Smooth muscle cell of the brain vasculature (primary cell): ENCODE measurements at regions not wholly inside any gene's neighbourhood (a gene's known extent, or its start where the extent isn't known, plus 50 kb on each side); places are given as distances from the start of the nearest gene placed in this dataset.

Experiments
- DNase-seq: peaks from one replicate; pipeline ENCODE4 v3.0.0-alpha.2; 2012; ENCODE audit warnings: low read depth, low spot score

DNA sequence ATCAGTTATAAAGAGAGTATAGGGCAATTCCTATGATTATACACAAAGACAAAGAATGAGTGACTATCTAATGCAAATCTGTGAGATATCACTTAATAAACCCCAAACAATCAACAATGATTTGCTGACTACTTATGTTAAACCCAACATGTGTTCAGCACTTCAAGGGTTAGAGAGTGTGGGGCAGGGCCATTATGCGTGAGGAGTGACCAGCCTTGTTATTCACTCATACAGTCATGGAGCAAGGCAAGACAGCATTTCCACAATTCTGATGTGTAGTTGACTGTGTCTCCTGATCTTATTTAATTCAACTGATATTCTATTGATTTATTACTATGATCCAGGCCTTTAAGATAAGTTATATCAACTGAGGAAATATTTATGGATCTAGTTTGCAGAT is 251.7 kb downstream of the CYRIA start:
- DNase-seq, result no peak

DNA sequence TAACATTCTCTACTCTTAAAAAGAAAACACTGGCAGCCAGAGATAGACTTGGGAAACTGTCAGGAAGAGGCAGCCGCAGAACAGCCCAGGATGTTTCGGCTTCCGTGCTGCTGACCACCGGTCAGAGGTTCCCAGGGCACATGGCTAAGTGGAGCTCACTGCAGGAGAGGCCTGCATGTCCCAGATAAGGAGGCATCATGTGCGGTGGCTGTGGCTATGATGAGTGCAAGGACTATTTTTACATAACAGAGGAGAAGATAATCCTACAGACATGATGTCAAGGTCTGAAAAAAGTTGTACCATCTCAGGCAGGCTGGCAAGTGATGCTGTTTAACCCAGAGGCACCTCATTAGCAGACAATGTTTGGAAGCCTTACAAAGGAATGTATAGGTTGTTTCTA is 252.3 kb downstream of the CYRIA start:
- no peak for DNase-seq

DNA sequence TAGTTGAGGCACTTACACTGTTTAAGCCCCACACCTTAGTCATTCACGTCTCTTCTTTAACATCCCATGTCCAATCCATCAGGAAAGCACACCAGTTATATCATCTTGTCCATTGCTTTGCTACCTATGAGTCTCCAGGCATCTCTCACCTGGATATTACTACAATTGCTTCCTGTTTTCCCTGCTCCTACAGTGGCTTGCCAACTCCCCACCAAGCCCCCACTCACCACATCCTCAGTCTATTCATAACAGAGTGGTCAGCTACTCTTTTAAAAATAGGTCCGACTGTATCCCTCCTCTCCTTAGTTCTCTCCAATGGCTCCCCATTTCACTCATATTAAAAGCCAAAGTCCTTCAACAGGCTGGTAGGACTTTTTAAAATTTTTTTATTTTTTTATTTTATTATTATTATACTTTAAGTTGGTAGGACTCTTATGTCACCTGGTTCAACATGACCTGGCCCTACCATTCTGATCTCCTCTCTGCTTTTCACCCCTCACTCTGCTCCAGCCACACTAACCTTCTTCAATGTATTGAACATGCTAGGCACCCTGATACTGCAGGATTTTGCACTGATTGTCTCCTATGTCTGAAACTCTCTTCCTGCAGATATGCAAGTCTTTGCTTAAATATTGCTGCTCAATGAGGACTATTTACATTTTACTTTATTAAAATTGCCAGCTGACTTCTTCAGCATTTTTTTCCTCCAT is 253.2 kb downstream of the CYRIA start:
- no peak for DNase-seq

DNA sequence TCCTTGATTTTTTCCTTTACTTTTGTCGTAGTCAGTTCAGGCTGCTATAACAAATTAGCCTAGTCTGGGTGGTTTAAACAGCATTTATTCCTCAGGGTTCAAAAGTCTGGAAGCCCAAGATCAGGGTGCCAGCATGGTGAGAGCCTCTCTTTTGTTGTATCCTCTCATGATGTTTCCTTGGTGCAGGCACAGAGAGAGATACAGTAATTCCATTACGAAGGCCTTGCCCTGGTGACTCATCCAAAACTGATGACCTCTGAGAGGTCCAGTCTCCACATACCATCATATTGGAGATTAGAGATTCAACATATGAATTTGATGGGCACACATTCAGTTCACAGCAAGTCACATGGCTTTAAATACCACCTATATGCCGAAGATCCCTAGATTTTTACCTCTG is 253.8 kb downstream of the CYRIA start:
- no peak for DNase-seq

DNA sequence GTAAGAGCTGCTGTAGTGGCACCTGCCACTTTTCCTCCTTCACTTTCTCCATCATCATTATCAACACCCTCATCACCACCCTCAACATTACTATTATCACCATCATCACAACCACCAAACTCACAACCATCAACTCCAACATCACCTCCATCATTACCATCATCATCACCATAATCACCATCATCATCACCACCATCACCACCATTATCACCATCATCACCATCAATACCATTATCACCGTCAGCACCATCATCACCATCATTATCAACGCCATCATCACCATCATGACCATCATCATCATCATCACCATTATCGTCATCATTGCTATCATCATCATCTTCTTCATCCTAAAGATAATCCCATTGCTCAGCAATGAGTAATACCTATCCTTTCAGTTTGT is 255.8 kb downstream of the CYRIA start:
- no peak for DNase-seq

DNA sequence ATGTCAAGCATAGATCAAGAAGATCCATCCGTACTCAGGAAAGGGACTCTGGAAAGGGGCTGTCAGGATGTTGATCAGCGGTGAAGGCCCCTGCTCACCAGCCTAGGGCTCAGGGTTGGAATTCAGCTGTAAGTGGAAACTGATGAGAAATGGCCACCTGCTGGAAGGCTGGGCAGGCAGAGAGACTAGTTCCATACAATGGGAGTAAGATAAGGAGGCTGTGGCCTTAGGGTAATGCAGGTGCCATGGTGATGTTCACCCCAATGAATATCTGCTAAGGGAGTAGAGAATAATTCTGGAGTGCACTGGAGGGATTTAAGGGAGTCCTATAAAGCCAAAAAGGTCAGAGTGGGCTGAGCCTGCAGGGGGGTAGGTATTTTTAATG is 256.6 kb downstream of the CYRIA start:
- DNase-seq, result no peak

DNA sequence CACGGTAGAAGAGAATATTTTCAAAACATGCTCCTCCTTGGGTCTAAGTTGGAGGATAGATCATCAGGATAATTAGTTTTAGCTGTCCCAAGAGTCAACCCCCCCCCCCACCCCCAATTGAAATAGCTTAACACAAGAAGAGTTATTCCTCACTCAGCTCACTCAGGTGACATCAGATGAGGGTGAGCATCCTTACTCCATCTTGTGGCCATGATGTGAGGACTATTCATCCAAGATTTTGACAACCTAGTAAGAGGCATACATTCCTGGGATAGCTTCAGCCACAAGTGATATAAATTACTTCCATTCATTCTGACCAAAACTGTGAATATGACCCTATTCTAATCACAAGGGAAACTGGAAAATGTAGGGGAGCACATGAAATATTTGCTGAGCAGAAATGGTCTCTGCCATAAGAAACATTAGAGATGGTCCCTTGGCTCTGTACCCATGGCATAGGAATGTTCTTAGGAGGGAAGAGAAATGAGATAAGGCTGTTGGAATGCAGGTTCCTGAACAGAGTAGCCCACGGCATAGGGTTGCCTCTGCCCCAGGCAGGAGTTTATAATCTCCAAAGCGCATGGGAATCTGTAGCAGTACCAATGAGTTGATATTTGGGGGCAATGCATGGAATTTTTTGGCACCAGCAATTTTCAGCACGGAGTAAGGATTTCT is 257.2 kb downstream of the CYRIA start:
- no peak for DNase-seq

DNA sequence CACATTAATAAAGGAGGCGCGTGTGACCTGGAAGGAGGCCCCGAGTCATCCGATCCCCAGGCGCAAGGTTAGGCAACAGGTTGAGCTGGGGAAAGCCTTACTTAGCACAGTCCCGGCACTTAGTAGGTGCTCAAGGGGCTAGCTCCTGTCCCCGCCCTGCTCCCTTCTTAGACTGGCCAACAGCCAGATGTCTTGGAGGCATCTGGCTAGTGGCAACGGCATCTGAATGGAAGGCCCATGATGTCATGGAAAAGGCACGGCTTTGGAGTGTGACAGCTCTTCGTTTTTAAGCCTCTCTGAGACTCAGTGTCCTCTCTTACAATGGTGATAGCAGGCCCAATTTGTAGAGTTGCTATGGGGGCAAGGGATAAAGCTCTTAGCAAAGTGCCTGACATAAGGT is 258.3 kb downstream of the CYRIA start:
- DNase-seq, result no peak

DNA sequence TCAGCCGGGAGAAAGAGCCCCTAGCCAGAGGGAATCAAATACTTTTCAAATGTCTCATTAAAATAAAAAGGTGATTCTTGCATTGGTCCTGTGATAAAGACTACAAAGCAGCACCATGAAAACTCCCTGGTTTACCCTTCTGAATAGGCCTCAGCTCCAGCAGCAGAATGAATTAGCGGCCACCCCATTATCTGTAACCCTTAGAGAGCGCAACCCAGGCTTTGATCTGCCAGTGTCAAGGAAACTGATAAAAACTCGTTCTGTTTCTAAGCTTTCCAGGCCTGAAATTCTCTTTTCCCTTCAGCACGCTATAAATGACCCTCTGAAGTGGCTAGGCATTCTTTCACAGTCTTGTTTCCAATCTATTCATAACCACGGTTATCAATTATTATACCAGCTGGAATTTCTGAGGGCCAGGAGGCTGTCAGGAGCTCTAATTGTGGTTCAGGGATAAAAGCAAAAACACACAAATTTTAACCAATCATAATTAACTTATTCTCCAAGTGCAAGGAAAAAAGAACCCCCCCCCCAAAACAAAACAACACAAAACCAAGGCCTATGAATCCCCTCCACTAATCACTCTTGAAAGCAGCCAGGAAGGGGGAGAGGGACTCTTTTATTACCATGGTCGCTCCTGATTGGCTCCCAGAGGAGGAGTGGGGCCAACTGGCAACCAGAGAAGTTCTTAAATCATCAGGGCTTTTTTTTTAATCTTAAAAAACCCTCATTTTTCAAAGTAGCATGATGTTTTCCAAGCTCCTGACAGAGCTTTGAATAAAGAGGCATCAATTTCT is 258.9 kb downstream of the CYRIA start:
- no peak for DNase-seq

DNA sequence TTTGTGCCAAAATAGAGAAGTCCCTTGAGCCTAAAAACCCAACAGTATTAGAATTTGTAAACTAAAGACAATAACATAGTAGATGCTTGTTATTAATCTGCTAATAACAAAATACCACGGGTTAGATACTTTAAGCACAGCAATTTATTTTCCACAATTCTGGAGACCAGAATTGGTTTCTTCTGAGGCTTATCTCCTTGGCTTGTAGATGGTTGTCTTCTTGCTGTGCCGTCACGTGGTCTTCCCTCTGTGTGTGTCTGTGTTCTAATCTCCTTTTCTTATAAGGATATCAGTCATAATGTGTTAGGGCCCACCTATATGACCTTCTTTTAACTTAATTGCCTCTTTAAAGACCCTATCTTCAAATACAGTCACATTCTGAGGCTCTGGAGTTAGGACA is 260.1 kb downstream of the CYRIA start:
- no peak for DNase-seq

DNA sequence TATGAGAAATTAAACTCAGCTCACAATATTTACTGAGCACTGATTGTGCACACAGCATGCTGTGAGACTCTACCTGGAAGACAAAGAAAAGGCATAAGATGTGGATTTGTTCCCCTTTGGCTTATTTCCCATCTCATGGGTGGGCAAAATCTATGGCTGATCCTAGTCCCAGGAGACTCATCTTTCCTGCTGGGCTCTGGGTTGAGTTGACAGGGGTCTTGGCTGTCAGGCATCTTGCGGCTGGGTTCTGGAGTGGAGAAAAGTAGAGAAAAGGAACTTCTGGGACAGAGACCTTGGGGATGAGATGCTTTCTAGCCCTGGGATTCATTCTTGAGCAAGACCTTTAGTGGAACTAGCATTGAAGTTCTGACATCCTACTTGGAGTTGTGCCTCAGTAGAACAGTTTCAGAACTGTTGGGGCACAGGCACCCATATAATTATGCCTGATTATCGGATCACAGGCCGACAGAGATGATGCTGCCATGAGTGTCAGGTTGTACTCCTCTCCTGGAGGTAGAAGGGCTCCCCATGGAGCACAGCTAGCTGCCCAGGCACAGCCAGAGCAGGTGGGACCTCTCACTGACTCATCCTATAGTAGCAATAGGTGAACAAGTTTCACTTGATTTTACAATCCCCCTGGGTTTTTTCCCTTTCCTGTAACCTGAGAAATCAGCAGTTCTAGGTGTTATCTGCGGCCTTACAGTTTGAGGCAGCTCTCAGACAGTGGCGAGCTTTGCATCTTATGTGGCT is 260.9 kb downstream of the CYRIA start:
- no peak for DNase-seq

DNA sequence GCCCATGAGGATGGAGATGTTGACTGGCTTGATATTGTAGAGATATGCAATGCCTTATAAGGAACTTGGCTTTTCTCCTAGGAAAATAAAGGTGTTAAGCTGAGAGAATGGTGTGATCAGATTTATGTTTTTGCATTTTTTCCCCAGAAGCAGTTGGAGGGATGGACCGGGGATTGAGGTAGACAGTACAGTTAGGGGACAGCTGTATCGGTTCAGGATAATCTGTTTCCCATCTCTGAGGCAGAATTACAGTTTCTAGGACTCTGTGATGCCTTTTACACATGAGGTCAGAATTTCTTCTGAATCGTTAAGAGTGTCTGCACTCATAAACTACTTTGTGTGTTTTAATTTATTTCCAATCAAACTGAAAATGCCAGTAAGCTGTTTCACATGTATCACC is 261.5 kb downstream of the CYRIA start:
- DNase-seq, result no peak

DNA sequence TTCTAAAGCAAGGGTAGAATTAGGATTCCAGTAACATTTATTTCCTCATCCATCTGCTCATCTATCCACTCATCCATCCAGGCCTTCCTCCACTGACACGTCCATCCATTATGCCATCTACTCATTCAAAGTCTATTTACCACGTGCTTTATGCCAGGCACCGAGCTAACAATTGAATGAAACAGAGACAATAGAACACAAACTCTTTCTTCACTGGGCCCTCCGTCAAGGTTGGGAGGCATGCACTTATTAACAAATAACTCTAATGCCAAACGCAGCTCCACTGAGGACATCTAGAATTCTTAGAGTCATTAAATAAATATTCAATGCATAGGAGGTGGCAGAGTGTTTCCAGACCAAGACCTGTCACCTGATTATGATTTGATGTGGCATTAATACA is 262.7 kb downstream of the CYRIA start:
- DNase-seq, result no peak

DNA sequence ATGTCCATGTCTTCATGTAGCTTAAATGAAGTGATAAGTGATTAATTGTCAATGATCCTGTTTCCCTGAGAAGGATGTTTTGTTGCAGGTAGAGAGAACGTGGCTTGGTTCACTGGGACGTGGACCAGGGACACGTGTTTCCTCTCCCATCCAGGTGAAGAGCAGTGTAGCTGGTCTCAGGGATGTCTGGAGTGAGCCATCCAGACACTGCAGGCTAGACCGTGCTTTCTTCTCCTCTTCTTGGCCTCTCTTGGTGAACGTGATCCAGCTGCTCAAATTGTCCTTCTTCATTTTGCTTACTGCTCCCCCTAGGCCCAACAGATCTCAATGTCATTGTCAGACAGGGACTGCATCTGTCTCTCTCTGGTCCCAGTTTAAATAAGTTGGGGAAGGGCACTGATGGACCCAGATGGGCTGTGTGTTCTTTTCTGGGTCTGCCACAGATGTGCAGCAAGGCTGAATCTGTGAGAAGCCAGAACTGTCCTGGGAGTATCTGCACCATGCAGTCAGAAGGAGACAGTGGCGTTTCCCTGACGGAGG is 263.8 kb downstream of the CYRIA start:
- no peak for DNase-seq

DNA sequence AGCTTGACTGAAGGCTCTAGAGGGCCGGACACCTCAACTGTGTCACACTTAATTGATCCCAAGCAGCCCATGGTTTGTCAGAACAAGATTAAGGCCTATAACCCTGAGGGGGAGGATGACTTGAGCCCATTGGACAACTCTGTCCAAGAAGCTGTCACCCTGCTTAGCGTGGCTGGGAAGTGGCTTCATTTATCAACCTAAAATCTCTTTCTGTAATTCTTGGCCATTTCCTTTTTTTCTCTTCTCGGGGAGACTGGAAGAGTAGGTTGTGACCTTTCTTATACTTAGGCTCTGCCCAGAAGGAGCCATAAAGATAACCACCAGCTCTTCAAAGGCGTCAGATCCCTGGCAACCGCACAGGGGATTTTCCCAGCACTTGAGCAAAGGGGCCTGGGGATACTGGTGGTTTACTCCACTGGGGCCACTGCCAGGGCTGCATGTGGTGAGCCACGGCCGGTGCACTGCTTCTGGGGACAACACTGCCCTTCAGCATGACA is 265.5 kb downstream of the CYRIA start:
- DNase-seq, result no peak

DNA sequence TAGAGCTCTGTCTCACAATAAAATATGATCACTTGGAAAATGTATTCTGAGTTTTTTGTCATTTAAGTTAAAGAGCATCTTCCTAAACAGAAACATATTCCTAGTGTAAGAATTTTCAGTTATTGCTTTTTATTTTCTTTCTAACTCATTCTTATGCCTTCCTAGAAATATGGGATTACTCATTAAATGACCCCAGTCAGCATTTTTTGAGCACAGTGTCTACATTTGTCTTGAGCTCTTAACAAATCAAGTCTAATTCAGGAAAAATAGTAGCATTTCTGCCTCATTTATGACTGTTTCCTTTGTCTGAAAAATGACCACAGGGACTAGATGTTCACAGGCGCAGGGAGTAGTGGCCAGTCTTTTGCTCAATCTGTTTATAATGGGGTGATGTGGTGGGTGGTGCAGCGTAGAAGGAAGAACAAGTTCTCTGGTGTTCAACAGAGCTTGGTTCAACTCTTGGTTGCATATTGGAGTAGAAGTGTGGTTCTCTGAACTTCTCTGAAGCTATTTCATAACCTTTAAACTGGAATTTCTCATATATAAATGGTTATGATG is 267.1 kb downstream of the CYRIA start:
- DNase-seq, result no peak

DNA sequence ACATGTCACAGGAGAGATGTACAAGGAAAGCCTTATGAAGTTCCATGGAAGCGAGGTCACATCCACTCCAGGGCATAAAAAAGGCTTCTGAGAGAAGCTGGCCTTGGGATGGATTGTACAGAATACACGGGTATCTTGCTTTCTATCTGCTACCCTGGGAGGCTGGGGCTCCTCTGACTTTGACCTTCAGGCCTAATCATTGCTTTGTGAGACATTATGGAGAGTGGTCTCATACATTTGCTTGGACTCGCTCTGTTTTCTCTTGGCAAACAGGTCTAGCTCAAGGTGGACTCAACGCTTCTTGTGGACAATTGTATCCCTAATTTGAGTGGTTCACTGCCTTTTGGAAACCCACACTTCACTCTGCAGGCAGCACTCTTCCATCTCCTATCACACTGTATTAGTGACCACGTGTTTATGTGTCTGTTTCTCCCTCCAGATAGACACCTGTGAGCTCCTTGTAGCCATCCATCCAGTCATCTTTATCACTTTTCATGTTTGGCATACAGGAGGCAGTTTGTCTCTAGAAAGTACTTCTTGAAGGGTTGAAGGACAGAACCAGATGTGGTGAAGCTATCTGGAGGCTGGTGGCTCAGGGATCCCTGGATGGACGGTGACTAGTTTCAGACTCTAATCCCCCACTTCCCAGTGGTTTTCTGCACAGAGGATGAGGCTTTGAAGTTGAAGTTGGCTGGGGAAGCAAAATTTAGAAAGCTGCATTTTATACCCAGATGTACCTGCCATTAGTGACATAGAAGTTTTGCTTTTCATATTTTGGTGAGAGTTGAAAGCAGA is 267.8 kb downstream of the CYRIA start:
- no peak for DNase-seq

DNA sequence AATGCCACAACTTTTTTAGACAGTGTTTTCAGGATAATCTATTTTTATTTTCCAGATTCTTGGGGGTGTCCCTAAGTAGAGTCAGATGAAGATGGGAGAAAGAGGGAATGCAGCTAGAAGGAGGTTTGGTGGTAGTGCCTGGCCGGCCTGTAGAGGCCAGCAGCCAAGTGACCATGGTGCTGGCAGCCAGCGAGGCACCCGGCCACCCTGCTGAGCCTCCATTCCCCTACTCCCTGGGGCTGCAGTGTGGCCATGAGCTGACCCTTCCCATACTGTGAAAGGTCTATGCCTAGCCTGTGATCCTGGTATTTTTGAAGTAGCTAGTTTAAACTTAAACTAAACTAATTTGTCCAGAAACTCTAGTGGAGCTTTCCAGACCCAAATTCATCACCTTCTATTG is 268.6 kb downstream of the CYRIA start:
- DNase-seq, result no peak

DNA sequence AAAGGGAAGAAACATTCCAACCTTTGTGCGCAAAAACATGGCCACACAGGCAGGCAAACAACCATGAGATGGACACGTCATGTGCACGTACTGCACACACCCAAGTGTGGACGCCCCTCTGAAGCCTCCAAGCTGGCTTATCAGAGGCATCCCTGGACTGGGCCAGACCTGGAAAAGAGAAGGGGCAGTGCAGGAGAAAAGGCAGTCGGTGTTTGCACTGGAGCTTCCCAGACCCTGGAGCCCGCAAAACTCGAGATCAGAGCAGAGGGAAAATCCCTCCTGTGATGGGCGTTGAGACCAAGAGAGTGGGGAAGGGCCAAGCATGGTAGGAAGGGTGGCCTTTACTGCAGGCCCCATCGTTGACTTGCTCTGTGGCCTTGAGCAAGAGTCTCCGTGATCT is 269.5 kb downstream of the CYRIA start:
- no peak for DNase-seq

DNA sequence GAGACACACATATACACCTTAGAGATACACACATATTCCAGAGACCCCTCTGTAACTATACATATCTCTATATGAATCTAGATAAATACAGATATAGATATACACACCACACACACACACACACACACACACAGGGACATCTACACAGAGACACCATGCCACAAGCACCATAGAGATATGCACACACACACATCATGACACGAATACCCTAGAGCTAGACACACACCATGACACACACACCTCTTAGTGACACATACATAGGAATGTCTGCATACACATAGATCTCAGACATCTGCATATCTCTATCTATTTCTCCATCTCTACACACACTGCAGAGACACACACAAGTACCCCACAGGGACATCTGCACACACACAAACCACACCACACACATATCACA is 270.0 kb downstream of the CYRIA start:
- no peak for DNase-seq
